ENCODE measurements at regions not wholly inside any gene's neighbourhood (a gene's known extent, or its start where the extent isn't known, plus 50 kb on each side); places are given as distances from the start of the nearest gene placed in this dataset.

DNA sequence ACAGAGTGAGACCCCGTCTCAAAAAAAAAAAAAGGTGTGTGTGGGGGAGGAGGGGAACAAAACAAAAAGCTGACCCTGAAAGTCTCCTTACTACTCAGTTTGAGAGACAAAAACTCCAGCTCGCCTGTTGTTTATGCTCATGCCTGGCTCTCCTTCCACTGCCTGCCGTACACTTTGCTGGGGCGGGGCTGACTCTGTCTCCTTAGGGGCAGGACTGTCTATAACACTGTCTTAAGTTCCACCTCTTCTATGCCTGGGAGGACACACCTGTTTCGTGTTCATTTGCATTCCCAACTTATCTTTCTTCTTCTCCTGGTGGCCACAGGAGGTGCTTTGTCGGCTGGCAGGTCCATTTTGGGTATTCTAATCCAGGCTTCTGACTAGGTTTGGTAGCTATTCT, 81.4 kb downstream of the MTNR1A start:
- 82% methylated on average over 5 of the region's 6 CpGs; no CpG with 5 or more reads in 1 of the 2 experiments for WGBS, 2 experiments (ENCODE audit: extremely low coverage in 1 of 2, insufficient coverage in 1 of 2, insufficient read length in 1 of 2, insufficient replicate concordance in 2 of 2, low coverage in 1 of 2, low lambda C conversion rate in 2 of 2, missing lambda C conversion rate in 1 of 2)
- ChIA-PET POLR2A (ENCODE audit: partially characterized antibody) (no interaction called here), CTCF (ENCODE audit: partially characterized antibody) (interaction anchor here (0.6 to 1.9 kb wide), 14 partner anchors 8 to 304 kb away, joined by 3 to 10 read pairs (median 4); no protein-coding TSS in a partner anchor)

More for the DNA sequence above, 81.4 kb downstream of the MTNR1A start:
- Histone ChIP-seq H2BK5ac (ENCODE audit: low read depth, low read length) (no peak overlapping the region), H3K27ac (ENCODE audit: low read depth, low read length) (no peak overlapping the region), H3K4ac (replicated peaks; ENCODE audit: insufficient read length, low read depth, low read length) (no peak overlapping the region), H3K14ac (ENCODE audit: insufficient read length) (no peak overlapping the region), H2BK12ac (ENCODE audit: low read depth, low read length) (no peak overlapping the region), H2AFZ (ENCODE audit: low read length) (no peak overlapping the region), H2BK15ac (ENCODE audit: low read length) (no peak overlapping the region), H4K20me1 (replicated peaks in 1 of 2; ENCODE audit: control insufficient read depth in 1 of 2, insufficient read depth in 2 of 2, low read length in 2 of 2) (no peaks in the 10 kb centered on the region), H3K23ac (ENCODE audit: insufficient read length) (no peak overlapping the region), H3K79me2 (ENCODE audit: control insufficient read depth in 1 of 2, insufficient read depth in 2 of 2, low read length in 2 of 2) (no peaks in the 10 kb centered on the region), H3K9me3 (ENCODE audit: insufficient read depth in 2 of 2, low read depth in 1 of 2, low read length in 1 of 2) (no peaks in the 10 kb centered on the region), H3K23me2 (ENCODE audit: low read depth, low read length) (no peaks in the 10 kb centered on the region), H3K9ac (replicated peaks in 1 of 4; ENCODE audit: extremely low read depth in 1 of 4, low read depth in 3 of 4, low read length in 3 of 4) (no peak overlapping the region), H3K79me1 (ENCODE audit: low read depth, low read length) (no peaks in the 10 kb centered on the region), H2BK120ac (replicated peaks; ENCODE audit: low read depth, low read length) (no peak overlapping the region), H3K4me1 (replicated peaks in 1 of 4; ENCODE audit: control insufficient read depth in 3 of 4, insufficient read depth in 4 of 4, low read length in 3 of 4) (peaks cover 0 to 6% (median under 1%) of the 10 kb centered on the region in 4 experiments; a peak in 1 of 7 replicates), H3K18ac (ENCODE audit: extremely low read depth, low read length) (no peak overlapping the region), H3K4me3 (ENCODE audit: extremely low read depth in 1 of 4, insufficient read depth in 2 of 4, low read depth in 3 of 4, low read length in 4 of 4) (no peak overlapping the region), H3K36me3 (ENCODE audit: control insufficient read depth in 2 of 4, insufficient read depth in 4 of 4, low read length in 3 of 4) (no peaks in the 10 kb centered on the region), H4K91ac (replicated peaks; ENCODE audit: insufficient read length, low read length) (no peak overlapping the region), H3K4me2 (ENCODE audit: insufficient read depth in 1 of 2, low read depth in 2 of 2, low read length in 2 of 2) (no peak overlapping the region), H3K56ac (replicated peaks; ENCODE audit: insufficient read length, low read depth, low read length) (no peak overlapping the region), H2AK5ac (ENCODE audit: low read depth, low read length) (no peak overlapping the region), H4K5ac (ENCODE audit: insufficient read length, low read depth, low read length) (no peak overlapping the region), H3K27me3 (replicated peaks in 1 of 4; ENCODE audit: control insufficient read depth in 3 of 4, extremely low read depth in 1 of 4, insufficient read depth in 3 of 4, low read length in 3 of 4) (no peaks in the 10 kb centered on the region), H2BK20ac (ENCODE audit: low read length) (no peak overlapping the region), H4K8ac (ENCODE audit: extremely low read depth, insufficient read depth, low read length) (no peak overlapping the region)
- FAIRE-seq (no peak), DNase-seq (ENCODE audit: low read depth in 1 of 2, low spot score in 2 of 2) (no peak)
- no peak for TF ChIP-seq POLR2AphosphoS5 (IDR thresholded peaks at IDR 0.05; ENCODE audit: low read depth, low read length)
- TF ChIP-seq POLR2A (IDR thresholded peaks at IDR 0.05; ENCODE audit: control extremely low read depth in 1 of 2, low read depth in 2 of 2, low read length in 2 of 2) = no peak
- TF ChIP-seq SAP30 (IDR thresholded peaks at IDR 0.05; ENCODE audit: insufficient read depth, insufficient replicate concordance, low read length) = no peak
- no peak for TF ChIP-seq BRCA1 (IDR thresholded peaks at IDR 0.05; ENCODE audit: low read depth, low read length)
- no peak for TF ChIP-seq RXRA (IDR thresholded peaks at IDR 0.05; ENCODE audit: insufficient read depth, low read depth, low read length)
- no peak for TF ChIP-seq ZNF274 (IDR thresholded peaks at IDR 0.05; ENCODE audit: borderline replicate concordance, extremely low read depth, low read length)
- no peak for TF ChIP-seq SP1 (IDR thresholded peaks at IDR 0.05; ENCODE audit: low read depth, low read length)
- no peak for TF ChIP-seq HDAC6 (IDR thresholded peaks at IDR 0.05; ENCODE audit: low read depth, low read length)
- TF ChIP-seq SP4 (IDR thresholded peaks at IDR 0.05; ENCODE audit: low read length) = no peak
- TF ChIP-seq HDAC2 (IDR thresholded peaks at IDR 0.05; ENCODE audit: borderline replicate concordance in 1 of 2, low read depth in 2 of 2, low read length in 2 of 2) = no peak
